Transverse colon (tissue), 3 donors: ENCODE measurements at regions not wholly inside any gene's neighbourhood (a gene's known extent, or its start where the extent isn't known, plus 50 kb on each side); places are given as distances from the start of the nearest gene placed in this dataset.

Experiments used
- EP300 ChIP-seq: sonication (generic); formaldehyde crosslinking; IDR thresholded peaks from one replicate; pipeline ENCODE4 v1.6.1; 2017; ENCODE audit warnings: antibody characterized with exemption, low read depth
- POLR2A ChIP-seq: fragments of 450-650 bp; IDR thresholded peaks from one replicate; pipeline ENCODE4 v1.6.1; 2016; ENCODE audit warnings: antibody characterized with exemption, mild to moderate bottlenecking, moderate library complexity
- TF ChIP-seq, protein P1 (sequence below), 5 experiments: fragments of 200-600 bp in 3 of 5; fragments of 450-650 bp in 2 of 5; sonication (generic) in 3 of 5; IDR thresholded peaks; 1 replicate in 2 of 5; 2 replicates in 3 of 5; pipeline ENCODE4 v1.5.1; 2016 to 2017; ENCODE audit warnings: antibody characterized with exemption in 5 of 5, inconsistent platforms in 3 of 5, mild to moderate bottlenecking in 2 of 5, moderate library complexity in 1 of 5

DNA sequence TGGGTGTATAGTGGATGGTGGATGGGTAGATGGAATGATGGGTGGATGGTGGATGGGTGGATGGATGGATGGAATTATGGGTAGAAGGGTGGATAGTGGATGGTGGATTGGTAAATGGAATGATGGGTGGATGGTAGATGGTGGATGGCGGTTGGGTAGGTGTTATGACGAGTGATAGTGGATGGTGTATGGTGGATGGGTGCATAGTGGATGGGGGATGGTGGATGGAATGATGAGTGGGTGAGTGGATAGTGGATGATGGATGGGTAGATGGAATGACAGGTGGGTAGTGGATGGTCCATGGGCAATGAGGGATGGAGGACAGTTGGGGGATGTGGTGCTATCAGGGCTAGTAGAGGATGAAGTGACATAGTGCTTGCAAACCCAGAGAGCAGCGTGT lies 182.4 kb downstream of the BRD1 start:
- TF ChIP-seq, protein P1, sequence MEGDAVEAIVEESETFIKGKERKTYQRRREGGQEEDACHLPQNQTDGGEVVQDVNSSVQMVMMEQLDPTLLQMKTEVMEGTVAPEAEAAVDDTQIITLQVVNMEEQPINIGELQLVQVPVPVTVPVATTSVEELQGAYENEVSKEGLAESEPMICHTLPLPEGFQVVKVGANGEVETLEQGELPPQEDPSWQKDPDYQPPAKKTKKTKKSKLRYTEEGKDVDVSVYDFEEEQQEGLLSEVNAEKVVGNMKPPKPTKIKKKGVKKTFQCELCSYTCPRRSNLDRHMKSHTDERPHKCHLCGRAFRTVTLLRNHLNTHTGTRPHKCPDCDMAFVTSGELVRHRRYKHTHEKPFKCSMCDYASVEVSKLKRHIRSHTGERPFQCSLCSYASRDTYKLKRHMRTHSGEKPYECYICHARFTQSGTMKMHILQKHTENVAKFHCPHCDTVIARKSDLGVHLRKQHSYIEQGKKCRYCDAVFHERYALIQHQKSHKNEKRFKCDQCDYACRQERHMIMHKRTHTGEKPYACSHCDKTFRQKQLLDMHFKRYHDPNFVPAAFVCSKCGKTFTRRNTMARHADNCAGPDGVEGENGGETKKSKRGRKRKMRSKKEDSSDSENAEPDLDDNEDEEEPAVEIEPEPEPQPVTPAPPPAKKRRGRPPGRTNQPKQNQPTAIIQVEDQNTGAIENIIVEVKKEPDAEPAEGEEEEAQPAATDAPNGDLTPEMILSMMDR (IDR thresholded peaks at IDR 0.05), result no peak
- no peak for TF ChIP-seq EP300
- no peak for TF ChIP-seq POLR2A
